Medulla oblongata (tissue), 1 donor: ENCODE measurements at regions not wholly inside any gene's neighbourhood (a gene's known extent, or its start where the extent isn't known, plus 50 kb on each side); places are given as distances from the start of the nearest gene placed in this dataset.
"Not testable (repeated sequence)": the region's sequence is repeated elsewhere in the genome, so short reads cannot be mapped to it uniquely, and the experiment has no call there.

Experiments used
- DNase-seq: peaks from one replicate; pipeline ENCODE4 v3.0.0-alpha.2; 2015; ENCODE audit errors: extremely low spot score

DNA sequence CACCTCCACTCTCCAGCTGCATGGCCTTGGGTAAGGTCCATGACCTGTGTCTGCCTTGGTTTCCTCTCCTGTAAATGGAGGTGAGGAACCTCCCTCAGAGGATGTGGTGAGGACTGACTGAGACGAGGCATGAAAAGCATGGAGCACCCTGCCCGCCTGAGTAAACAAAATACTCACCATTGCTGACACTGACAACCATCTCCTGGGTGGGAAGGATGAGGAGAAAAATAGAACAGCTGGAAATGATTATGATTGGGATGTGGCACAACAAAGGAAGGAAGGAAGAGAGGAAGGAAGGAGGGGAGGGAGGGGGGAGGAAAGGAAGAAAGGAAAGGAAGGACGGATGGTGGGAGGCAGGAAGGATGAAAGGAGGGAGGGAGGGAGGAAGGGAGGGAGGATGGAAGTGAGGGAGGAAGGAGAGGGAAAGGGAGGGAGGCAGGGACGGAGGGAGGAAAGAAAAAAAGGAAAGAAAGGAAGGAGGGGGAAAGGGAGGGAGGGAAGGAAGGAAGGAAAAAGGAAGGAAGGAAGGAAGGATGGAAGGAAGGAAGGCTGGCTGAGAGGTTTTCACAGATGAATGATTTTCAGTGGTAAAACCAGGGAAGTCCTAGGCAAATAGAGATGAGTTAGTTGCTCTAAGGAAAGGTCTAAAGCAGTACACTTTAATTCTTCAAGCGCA, 276.5 kb upstream of the XYLT1 start:
- DNase-seq: no peak

DNA sequence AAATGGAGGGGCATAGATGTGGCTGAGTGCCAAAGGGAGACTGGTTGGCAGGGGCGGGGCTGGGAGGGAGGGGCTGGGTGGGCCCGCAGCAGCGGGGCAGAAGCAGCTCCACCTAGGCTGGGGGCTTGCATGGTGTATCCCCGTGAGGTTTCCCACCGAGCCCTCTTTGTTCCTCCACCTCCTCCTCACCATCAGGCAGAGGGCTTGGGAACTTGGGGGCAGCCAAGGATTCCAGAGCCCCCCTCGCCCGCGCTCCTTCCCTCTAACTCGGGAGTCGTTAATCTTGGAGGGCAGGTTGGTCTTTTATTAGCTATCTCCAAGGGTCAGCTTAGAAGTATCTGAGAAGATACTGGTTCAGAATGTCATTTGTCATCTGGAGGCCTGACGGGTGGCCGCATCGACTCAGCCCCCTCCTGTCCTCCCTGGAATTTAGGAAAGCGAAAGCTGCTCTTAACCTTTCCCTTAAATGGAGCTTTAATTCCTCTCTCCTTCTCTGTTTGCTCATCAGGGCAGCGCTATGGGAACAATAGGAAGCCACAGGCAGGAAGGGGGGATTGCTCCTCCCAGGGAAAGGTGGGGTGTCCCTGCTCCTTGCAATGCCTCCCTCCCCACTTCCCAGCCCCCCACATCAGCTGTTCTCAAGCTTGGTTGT, 274.3 kb upstream of the XYLT1 start:
- no peak for DNase-seq

DNA sequence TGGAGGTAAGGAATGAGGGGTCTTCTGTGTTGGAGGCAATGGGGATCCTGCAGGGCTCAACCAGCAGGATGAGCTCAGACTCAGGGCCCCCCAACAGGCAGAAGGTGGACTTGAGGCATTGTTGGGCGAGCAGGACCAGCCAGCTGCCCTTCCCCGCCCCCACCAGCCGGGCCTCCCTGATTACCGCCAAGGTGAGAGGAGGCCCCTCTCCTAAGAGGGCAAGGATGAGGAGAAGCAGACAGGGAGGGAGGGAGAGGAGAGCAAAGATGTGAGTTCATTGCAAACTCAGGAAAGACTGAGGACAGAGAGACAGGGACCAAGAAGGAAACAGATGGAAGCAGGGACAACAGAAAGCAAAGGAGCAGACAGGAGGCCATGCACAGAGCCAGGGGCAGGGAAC, 272.8 kb upstream of the XYLT1 start:
- DNase-seq: no peak

DNA sequence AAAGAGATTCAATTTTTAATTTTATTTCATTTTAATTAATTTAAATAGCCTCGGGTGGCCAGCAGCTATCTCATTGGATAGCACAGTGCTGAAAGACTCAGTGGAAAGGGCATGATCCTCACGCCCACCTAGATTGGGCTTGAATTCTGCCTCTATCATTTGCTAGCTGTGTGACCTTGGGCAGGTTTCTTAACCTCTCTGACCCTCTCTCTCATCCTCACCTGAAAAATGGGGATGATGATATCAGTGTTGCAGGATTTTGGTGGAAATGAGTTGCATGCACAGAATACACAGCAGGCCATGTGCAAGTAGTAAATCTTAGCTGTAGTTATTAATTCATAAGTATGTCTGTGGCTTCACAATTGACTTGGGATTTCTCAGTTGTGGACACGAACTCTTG, 272.4 kb upstream of the XYLT1 start:
- no peak for DNase-seq

DNA sequence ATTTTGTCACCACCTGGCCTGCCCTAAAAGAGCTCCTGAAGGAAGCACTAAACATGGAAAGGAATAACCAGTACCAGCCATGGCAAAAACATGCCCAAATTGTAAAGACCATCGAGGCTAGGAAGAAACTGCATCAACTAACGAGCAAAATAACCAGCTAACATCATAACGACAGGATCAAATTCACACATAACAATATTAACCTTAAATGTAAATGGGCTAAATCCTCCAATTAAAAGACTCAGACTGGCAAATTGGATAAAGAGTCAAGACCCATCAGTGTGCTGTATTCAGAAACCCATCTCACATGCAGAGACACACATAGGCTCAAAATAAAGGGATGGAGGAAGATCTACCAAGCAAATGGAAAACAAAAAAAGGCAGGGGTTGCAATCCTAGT, 264.3 kb upstream of the XYLT1 start:
- DNase-seq: not testable (repeated sequence)

DNA sequence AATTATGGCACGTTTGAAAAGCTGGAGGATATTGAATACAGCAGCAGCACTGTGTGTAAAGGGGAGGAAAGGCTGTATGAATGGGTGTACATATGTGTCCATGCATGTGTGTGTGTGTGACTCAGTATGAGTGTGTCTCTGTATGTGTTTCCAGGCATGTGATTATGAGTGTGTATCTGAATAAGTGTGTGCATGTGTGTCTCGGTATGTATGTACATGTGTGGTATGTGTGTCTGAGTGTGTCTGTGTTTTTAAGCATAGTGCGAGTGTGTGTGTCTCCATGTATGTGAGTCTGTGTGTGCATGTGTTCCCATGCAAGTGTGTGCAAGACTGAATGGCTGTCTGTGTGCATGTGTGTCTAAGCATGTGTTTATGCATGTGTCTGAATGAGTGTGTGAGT, 259.1 kb upstream of the XYLT1 start:
- no peak for DNase-seq

DNA sequence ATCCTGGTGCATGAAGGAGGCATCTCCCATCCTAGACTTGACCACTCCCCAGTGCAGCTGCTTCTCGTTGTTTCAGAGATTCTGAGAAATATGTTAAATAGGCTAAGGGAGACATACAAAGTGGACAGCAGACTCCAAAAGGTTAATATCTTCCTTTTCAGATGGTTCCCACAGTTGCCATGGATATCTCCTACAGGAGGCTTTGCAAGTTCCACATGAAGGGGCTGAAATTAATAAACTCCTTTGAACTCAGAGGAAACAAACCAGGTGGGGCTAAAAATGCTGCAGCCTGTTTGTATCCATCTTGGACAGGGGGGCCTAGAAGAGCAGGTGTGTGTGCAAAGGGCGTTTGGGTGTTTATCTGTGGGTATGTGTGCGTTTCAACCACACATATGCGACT, 257.4 kb upstream of the XYLT1 start:
- DNase-seq: no peak

DNA sequence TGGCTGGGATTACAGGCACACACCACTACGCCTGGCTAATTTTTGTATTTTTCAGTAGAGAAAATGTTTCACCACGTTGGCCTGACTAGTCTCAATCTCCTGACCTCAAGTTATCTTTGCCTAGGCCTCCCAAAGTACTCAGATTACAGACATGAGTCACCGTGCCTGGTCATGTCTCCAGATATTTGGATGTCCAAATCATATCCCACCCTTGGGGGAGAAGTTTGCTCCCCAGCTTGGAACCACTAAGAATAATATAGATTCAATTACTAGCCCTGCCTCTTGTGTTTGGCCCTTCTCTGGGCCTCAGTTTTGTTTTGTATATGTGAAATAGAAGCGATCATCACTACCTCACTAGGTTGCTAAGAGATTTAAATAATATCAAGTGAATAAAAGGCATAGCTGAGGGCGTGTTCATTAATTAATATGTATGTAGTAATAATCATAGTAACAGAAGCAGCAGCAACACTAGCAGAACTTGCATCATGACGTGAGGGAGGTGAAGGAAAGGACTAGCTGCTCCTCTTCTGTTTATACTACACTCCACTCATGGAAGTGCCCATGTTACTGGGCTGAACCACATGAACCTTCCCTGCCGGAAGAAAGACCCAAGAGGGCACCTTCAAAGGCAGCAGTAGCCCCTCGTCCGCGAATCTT, 253.6 kb upstream of the XYLT1 start:
- DNase-seq: no peak

DNA sequence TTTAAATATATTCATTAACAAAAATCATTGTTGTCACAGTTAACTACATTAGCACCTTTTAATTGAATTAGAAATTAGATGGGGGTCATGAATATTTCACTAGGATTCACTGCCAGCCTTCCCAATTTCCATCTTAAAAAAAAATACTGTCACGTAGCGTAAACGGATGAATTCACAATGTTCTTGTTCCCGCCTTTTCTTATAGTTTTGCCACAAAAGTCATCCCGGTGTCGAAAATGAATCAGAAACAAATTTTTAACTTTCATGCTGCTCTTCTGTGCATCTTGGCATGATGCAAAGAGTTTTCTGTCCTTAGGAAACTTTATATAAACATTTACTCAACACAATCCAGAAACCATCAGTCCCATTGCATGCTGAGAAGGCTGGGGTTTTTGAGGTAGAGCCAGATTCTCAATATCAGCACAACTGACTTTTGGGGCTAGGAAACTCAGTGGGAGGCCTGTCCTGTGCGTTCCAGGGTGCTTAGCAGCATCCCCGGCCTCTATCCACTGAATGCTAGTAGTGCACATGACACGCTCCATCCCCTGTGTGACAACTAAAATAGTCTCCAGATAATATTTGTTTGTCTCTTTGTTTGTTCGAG, 252.9 kb upstream of the XYLT1 start:
- no peak for DNase-seq

DNA sequence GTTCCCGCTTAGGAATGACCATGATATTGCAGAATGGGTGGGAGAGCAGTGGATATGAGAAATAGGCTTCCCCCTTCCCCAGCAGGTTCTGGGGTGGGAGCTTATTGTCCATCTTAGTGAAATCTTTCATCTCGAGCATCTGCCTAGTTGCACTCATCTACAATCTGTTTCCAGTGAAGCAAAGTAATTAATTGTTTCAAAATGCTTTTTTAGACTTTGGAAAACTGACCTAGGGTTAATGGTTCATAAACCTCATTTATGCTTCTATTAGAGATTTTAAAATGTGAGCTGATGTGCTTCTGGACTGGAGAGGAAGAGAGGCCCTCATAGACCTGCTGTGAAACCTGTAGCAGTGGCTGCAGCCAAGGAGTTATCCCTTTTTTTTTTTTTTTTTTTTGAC, 247.7 kb upstream of the XYLT1 start:
- no peak for DNase-seq

DNA sequence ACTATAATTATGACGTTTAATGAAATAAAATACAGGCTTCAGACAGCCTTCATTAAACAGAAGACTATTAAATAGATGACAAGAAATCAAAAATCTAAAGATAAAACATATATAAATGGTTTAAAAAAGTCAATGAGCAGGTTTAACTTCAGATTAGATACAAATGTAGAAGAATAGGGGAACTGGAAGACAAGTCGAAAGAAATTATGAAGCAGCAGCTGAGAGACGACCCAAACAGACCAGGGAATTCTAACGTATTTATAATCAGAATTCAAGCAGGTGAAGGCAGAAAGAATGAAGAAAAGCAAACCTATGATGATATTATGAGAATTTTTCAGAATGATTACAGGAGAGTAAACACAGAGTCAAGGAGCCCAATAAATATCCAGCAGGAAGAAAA, 235.1 kb upstream of the XYLT1 start:
- DNase-seq: no peak

DNA sequence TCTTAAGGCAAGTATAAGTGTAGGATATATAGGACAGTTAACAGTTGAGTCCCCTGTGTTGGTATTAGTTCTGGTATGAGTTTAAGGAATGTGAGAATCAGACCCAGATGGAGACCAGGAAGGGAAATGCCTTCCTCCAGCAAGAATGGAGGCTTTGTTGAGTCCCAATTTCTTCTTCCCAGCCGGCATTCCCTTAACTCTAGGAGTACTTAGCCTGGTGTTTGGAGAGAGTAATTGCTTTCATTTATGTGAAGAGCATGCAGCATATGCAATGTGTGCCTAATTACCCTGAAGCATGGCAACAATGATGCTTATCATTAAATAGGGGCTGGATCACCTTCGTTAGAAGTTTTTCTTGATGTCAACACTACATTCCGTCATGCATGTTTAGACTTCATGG, 225.9 kb upstream of the XYLT1 start:
- no peak for DNase-seq

DNA sequence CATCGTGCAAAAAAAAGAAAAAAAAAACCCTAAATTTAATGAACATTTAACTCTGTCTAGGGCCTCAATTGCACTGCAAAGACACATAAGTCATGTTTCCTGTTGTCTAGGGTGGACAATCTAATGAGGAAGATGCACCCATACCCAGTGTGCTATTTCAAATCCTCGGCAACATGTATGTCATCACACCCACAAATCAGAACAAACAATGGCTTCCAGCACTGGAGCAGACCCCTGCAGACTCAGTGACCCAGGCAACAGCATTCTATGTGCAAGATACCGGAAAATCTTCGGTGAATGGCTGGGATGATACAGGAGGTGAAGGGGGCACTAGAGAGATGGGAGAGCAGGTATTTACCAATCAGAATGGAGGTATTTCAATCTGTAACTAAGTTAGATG, 221.7 kb upstream of the XYLT1 start:
- DNase-seq: no peak

DNA sequence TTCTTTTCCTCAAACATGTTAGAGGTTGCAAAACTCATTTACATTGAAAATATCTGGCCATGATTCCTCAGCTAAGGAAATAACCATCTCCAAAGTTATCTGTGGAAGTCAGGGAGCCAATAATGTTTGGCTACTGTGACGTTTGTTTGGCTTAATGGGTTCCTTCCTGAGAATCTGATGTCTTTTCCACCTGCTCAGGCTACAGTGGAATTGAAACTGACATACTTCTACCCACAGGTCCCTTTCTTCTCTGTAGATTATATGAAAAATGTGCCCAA, 221.1 kb upstream of the XYLT1 start:
- no peak for DNase-seq

DNA sequence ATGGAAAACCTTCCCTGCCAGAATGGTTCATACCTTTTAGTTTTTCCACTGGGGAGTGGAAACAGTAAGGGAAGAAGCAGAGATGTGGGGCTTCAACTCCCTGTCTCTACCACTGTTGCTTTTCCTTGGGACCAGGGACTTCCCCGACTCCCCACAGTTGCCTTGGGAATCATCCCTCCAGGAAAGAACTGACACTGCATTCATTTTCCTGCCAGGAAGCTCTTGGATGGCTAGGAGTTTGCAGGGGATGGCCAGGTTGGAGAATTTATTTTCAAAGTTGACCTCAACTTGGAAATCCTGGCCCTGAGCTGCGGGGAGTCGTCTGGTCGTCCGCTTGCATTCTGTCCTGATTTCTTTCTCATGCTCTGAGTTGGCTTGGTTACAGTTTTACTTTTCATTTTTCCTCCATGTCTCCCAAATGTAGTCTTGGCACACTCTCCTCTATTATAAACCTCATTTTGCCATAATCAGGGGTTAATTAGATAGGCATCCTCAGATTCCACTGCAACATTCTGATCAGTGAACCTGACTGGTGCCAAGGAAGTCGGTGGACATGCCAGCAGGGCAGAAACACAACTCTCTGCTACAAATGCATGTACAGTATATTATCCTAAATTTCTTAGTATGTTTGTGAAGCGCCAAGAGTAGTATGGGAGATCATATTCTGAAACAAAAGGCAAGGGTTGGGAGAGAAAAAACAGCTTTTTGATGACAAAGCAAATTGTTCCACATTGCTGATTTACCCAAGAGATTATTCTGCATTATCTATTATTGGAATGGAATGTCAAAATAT, 220.5 kb upstream of the XYLT1 start:
- DNase-seq: no peak

DNA sequence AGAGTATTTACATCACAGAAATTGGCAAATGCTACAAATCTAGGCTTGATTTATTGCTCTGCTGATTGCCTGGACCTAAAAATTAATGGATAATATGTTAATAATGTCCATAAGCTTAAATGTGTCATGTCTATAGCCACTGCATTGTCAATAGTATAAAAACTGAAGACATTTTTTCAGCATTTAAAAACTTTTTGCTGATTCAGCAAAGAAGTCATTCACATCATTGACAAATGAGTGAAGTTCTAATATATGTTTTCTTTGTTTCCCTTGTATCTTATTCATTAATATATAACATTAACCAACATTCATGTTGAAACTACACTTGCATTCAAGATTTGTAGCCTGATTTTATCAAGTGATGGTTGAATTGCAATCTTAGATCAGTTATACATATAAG, 214.7 kb upstream of the XYLT1 start:
- no peak for DNase-seq

DNA sequence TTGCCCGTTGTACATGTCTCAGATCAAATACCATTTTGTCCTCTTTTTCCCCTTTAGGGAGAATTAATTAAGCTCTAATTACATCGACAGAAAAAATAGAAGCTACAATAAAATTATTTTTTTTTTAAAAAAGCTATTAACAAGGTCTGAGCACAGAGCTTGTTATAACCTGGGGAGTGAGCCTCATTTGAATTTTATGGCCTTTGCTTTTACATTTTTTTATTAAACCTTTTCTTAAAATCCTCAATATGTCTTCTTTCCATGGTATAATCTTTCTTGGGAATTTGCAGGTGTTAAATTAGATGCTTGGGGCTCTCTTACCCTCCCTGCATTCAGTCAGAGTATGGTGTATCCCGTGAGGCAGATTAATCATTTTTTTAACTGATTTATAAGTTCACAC, 212.5 kb upstream of the XYLT1 start:
- DNase-seq: no peak

DNA sequence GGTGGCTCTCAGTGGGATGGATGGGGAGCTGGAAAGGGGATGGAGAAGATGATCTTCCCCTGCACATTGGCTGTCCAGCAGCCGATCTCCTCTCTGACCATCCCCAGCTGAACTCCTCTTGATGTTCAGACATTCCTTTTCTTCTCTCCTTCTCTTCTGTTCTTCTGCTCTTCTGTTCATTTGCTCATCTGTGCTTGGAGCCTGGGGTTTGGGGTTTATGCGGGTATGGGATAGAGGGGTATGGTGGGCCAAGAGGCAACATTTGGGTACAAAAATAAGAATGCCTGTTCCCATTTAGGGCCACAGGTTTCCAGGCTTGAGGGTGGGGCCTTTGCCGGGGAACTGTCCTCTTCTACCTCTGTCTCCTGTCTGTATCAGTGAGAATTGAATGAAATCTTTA, 205.4 kb upstream of the XYLT1 start:
- no peak for DNase-seq

DNA sequence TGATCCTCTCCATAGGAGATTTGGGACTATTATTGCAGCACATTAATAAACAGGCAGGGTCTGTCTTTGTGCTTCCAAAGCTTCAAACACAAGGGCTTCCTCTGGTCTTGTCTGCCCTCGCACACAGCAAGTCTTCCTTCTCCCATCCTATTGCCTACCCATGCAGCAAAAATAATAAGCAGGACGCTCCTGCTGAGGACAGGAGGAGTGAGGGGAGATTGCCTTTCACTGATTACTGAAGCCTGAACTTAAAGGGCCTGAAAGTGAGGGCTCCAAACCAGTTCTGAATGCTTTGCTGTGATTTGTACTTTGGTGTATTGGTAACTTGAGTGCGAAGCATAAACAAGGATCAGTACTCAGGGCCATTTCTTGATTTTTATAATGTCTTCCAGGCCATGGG, 197.6 kb upstream of the XYLT1 start:
- DNase-seq: no peak

DNA sequence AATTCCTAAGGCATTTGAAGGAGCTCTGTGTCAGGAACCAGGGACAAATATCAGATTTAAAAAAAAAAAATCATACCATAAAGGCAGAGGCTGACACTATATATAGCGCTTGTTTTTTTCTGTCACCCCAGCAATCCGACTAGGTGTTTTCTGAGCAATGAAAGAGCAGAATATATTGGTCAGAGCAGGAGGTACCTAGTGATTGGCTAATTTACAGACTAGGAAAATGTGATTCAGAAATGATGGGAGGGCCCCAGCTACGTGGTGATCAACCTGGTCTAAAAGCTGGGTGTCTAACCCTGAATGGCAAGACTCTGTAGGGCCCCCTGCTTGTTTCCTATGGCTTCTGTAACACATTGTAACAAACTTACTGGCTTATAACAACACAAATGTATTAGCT, 195.5 kb upstream of the XYLT1 start:
- no peak for DNase-seq

DNA sequence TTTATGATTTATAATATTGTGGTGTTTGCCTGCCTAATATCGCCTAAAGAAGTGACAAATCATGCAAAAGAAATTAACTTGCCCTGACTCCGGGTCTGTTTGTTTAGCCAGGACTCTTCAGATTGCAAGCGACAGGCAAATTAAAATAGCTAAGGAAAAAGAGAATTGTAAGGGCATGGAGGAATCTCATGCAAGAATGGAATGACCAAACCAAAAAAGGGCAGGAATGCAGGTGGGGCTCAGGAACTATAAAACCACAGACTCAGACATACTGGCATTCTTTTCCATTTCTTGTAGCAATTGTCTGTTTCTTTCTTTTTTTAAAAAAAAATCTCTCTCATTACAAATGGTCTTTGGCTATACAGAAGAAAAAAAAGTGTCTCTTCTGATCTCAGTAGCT, 188.1 kb upstream of the XYLT1 start:
- DNase-seq: no peak

DNA sequence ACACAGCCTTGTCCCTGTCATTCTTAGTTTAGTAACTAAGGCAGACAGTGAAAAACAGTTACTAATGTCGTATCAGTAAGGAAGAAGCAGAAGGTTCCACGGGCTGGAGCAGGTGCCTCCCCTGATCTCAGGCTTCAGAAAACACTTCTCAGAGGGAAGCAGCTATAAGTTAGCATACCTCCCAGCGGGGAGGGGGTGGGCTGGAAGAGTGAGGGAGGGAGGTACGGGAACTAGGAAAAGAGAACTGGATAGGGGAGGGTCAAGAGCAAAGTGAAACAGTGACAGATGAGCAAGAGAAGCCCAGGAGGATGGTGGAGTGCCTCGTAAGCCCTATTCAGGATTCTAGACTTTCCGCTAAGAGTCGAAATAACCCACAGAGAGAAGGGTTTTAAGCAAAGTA, 186.3 kb upstream of the XYLT1 start:
- no peak for DNase-seq

DNA sequence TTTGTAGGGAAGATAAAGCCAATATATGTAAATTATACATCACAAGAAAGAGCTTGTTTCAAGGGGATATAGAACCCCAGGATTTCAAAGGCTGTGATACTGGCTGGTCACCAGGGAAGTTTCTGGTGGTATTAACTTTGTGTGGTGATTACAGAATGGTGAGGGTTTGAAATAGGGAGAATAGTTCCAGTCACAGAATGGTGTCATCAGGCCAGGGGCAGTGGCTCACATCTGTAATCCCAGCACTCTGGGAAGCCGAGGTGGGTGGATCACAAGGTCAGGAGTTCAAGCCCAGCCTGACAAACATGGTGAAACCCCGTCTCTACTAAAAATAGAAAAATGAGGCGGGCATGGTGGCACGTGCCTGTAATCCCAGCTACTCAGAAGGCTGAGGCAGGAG, 183.8 kb upstream of the XYLT1 start:
- DNase-seq: no peak
